Effector memory CD8-positive, alpha-beta T cell (primary cell): ENCODE measurements at regions not wholly inside any gene's neighbourhood (a gene's known extent, or its start where the extent isn't known, plus 50 kb on each side); places are given as distances from the start of the nearest gene placed in this dataset.

Experiments used
- ATAC-seq: fragments of 150-1000 bp; cut with Tn5 transposase; replicated peaks from 2 replicates; pipeline ENCODE4 v1.10.0; 2021; ENCODE audit warnings: mild to moderate bottlenecking, moderate library complexity
- DNase-seq, 3 experiments: peaks; one replicate each; pipeline ENCODE4 v3.0.0; 2021
- H3K27ac Mint-ChIP-seq, 2 donors: one replicate each; pipeline ENCODE4 v1.8.0; 2022; ENCODE audit warnings: mild to moderate bottlenecking in 2 of 2, mixed read lengths in 2 of 2, moderate library complexity in 2 of 2
- H3K27me3 Mint-ChIP-seq, 2 donors: one replicate each; pipeline ENCODE4 v1.8.0; 2022; ENCODE audit warnings: mixed read lengths in 2 of 2
- H3K36me3 Mint-ChIP-seq: one replicate; pipeline ENCODE4 v1.8.0; 2022; ENCODE audit warnings: mild to moderate bottlenecking, moderate library complexity, mixed read lengths; ENCODE audit not compliant: insufficient read depth
- H3K4me1 Mint-ChIP-seq, 2 donors: one replicate each; pipeline ENCODE4 v1.8.0; 2022; ENCODE audit warnings: low read depth in 2 of 2, mixed read lengths in 2 of 2
- H3K4me3 Mint-ChIP-seq, 2 donors: one replicate each; pipeline ENCODE4 v1.8.0; 2022; ENCODE audit warnings: mild to moderate bottlenecking in 2 of 2, mixed read lengths in 2 of 2, moderate library complexity in 2 of 2
- H3K9me3 Mint-ChIP-seq, 2 donors: one replicate each; pipeline ENCODE4 v1.8.0; 2022; ENCODE audit warnings: mixed read lengths in 2 of 2

- H3K4me1 Mint-ChIP-seq, result peaks cover 0 to 2% of the 10 kb centered on the region in 2 donors
- H3K9me3 Mint-ChIP-seq, result no peaks in the 10 kb centered on the region
- no peak overlapping the region for H3K4me3 Mint-ChIP-seq
- H3K27me3 Mint-ChIP-seq, result peaks cover 4 to 13% of the 10 kb centered on the region in 2 donors
- H3K36me3 Mint-ChIP-seq, result no peaks in the 10 kb centered on the region
- no peak for DNase-seq
- H3K27ac Mint-ChIP-seq, result no peak overlapping the region
- ATAC-seq, result no peak
Observed at GRCh38 chr2:11932962-11933361, 186.5 kb downstream of the LPIN1 start.

- ATAC-seq (no peak), DNase-seq (no peak)
- peaks cover 0 to 7% of the 10 kb centered on the region in 2 donors for H3K27me3 Mint-ChIP-seq
- H3K27ac Mint-ChIP-seq, result no peak overlapping the region
- no peaks in the 10 kb centered on the region for H3K9me3 Mint-ChIP-seq
- peaks cover 0 to 2% of the 10 kb centered on the region in 2 donors for H3K4me1 Mint-ChIP-seq
- H3K4me3 Mint-ChIP-seq, result no peak overlapping the region
- no peaks in the 10 kb centered on the region for H3K36me3 Mint-ChIP-seq
Observed at GRCh38 chr2:11933854-11934253, 187.4 kb downstream of the LPIN1 start.

GRCh38 chr2:11936761-11937160 lies 190.3 kb downstream of the LPIN1 start:
- Mint-ChIP-seq H3K27me3 (no peaks in the 10 kb centered on the region), H3K36me3 (no peaks in the 10 kb centered on the region), H3K4me3 (no peak overlapping the region), H3K27ac (no peak overlapping the region), H3K4me1 (peaks cover 0 to 2% of the 10 kb centered on the region in 2 donors), H3K9me3 (no peaks in the 10 kb centered on the region)
- ATAC-seq (no peak), DNase-seq (no peak)

GRCh38 chr2:11938196-11938595 lies 191.8 kb downstream of the LPIN1 start:
- DNase-seq (no peak), ATAC-seq (no peak)
- Mint-ChIP-seq H3K36me3 (no peaks in the 10 kb centered on the region), H3K27ac (no peak overlapping the region), H3K9me3 (no peaks in the 10 kb centered on the region), H3K27me3 (peaks cover 0 to 14% of the 10 kb centered on the region in 2 donors), H3K4me3 (no peak overlapping the region), H3K4me1 (no peaks in the 10 kb centered on the region)

GRCh38 chr2:11939523-11939922 lies 193.1 kb downstream of the LPIN1 start:
- Mint-ChIP-seq H3K27me3 (peaks cover 0 to 16% of the 10 kb centered on the region in 2 donors), H3K27ac (no peak overlapping the region), H3K36me3 (no peaks in the 10 kb centered on the region), H3K4me3 (no peak overlapping the region), H3K4me1 (peaks cover 4 to 5% of the 10 kb centered on the region in 2 donors), H3K9me3 (no peaks in the 10 kb centered on the region)
- no peak for ATAC-seq
- DNase-seq, result no peak

GRCh38 chr2:11940121-11940743 lies 193.8 kb downstream of the LPIN1 start:
- DNase-seq, result no peak
- peaks cover 8 to 9% of the 10 kb centered on the region in 2 donors for H3K4me1 Mint-ChIP-seq
- H3K27me3 Mint-ChIP-seq, result peaks cover 0 to 16% of the 10 kb centered on the region in 2 donors
- H3K4me3 Mint-ChIP-seq, result no peak overlapping the region
- H3K9me3 Mint-ChIP-seq, result no peaks in the 10 kb centered on the region
- ATAC-seq, result no peak
- H3K27ac Mint-ChIP-seq, result no peak overlapping the region
- no peaks in the 10 kb centered on the region for H3K36me3 Mint-ChIP-seq

- Mint-ChIP-seq H3K36me3 (no peaks in the 10 kb centered on the region), H3K27me3 (peaks cover 0 to 16% of the 10 kb centered on the region in 2 donors), H3K4me3 (no peak overlapping the region), H3K27ac (no peak overlapping the region), H3K9me3 (no peaks in the 10 kb centered on the region), H3K4me1 (peaks cover 11 to 12% of the 10 kb centered on the region in 2 donors)
- no peak for DNase-seq
- no peak for ATAC-seq
Observed at GRCh38 chr2:11940799-11941198, 194.4 kb downstream of the LPIN1 start.

- no peak overlapping the region for H3K27ac Mint-ChIP-seq
- H3K4me1 Mint-ChIP-seq, result peaks cover 11 to 12% of the 10 kb centered on the region in 2 donors
- H3K27me3 Mint-ChIP-seq, result peaks cover 0 to 16% of the 10 kb centered on the region in 2 donors
- H3K9me3 Mint-ChIP-seq, result no peaks in the 10 kb centered on the region
- no peak overlapping the region for H3K4me3 Mint-ChIP-seq
- no peaks in the 10 kb centered on the region for H3K36me3 Mint-ChIP-seq
- ATAC-seq (no peak), DNase-seq (no peak)
Observed at GRCh38 chr2:11941201-11942177, 195.1 kb downstream of the LPIN1 start.

GRCh38 chr2:11942178-11942569 lies 195.7 kb downstream of the LPIN1 start:
- DNase-seq (no peak), ATAC-seq (no peak)
- H3K9me3 Mint-ChIP-seq, result no peaks in the 10 kb centered on the region
- peaks cover 0 to 16% of the 10 kb centered on the region in 2 donors for H3K27me3 Mint-ChIP-seq
- no peaks in the 10 kb centered on the region for H3K36me3 Mint-ChIP-seq
- H3K4me3 Mint-ChIP-seq, result no peak overlapping the region
- no peak overlapping the region for H3K27ac Mint-ChIP-seq
- H3K4me1 Mint-ChIP-seq, result peaks cover 11 to 12% of the 10 kb centered on the region in 2 donors

GRCh38 chr2:11944311-11944710 lies 197.9 kb downstream of the LPIN1 start:
- peak overlapping the region; percentile 5 to 34 for H3K4me3 Mint-ChIP-seq

GRCh38 chr2:11945139-11946126 lies 199.0 kb downstream of the LPIN1 start:
- peaks cover 11 to 12% of the 10 kb centered on the region in 2 donors for H3K4me1 Mint-ChIP-seq
- ATAC-seq (peak; percentile 71), DNase-seq (peak in 1 of 3 experiments; percentile 4)
- H3K36me3 Mint-ChIP-seq, result no peaks in the 10 kb centered on the region
- H3K9me3 Mint-ChIP-seq, result no peaks in the 10 kb centered on the region
- peak overlapping the region; percentile 94 for H3K27ac Mint-ChIP-seq
- H3K27me3 Mint-ChIP-seq, result peaks cover 0 to 16% of the 10 kb centered on the region in 2 donors
- H3K4me3 Mint-ChIP-seq, result peak overlapping the region; percentile 79 to 80

More at GRCh38 chr2:11944311-11944710, 197.9 kb downstream of the LPIN1 start:
- H3K36me3 Mint-ChIP-seq, result no peaks in the 10 kb centered on the region
- H3K27me3 Mint-ChIP-seq, result peaks cover 0 to 16% of the 10 kb centered on the region in 2 donors
- ATAC-seq (no peak), DNase-seq (no peak)
- peak overlapping the region; percentile 94 for H3K27ac Mint-ChIP-seq
- no peaks in the 10 kb centered on the region for H3K9me3 Mint-ChIP-seq
- peaks cover 11 to 12% of the 10 kb centered on the region in 2 donors for H3K4me1 Mint-ChIP-seq

GRCh38 chr2:11947956-11948355 lies 201.5 kb downstream of the LPIN1 start:
- DNase-seq (no peak), ATAC-seq (no peak)
- Mint-ChIP-seq H3K27me3 (peaks cover 2 to 5% of the 10 kb centered on the region in 2 donors), H3K27ac (no peak overlapping the region), H3K9me3 (no peaks in the 10 kb centered on the region), H3K4me3 (no peak overlapping the region), H3K36me3 (no peaks in the 10 kb centered on the region), H3K4me1 (peaks cover 11 to 12% of the 10 kb centered on the region in 2 donors)
